ENCODE measurements at regions not wholly inside any gene's neighbourhood (a gene's known extent, or its start where the extent isn't known, plus 50 kb on each side); places are given as distances from the start of the nearest gene placed in this dataset.

DNA sequence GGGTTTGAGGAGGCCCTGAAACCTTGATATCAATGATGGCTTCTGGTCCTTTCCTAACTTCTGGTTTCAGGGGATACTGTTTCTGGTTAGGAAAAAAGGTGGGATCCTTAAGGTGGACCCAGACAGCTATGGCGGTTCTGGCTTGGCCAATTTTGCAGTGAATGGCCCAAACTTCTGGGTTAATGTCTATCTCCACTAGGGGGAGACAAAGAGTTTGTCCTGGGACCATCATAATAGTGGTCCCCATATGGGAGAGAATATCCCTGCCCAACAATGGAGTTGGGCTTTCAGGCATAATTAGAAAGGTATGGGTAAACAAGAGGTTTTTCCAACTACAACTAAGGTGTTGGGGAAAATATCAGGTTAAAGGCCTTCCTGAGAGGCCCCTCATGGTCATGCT is 273.5 kb downstream of the CALCRL start:
- no peaks in the 10 kb centered on the region for H3K9me1 ChIP-seq (ENCODE audit: insufficient read depth, low read length)
- H3K4me3 ChIP-seq (ENCODE audit: insufficient read depth, low read depth, low read length) = no peak overlapping the region
- no peak overlapping the region for H2AK5ac ChIP-seq (ENCODE audit: low read depth, low read length)
- dilution Hi-C loops (cut with HindIII; ENCODE audit: low sequenced_read_pairs, unreplicated experiment) (no loop called here), in situ Hi-C loops (cut with MboI; ENCODE audit: low sequenced_read_pairs) (no loop called here), intact Hi-C loops (cut with micrococcal nuclease) (no loop called here)
- whole genome bisulfite sequencing, 2 experiments (ENCODE audit: extremely low coverage in 2 of 2, insufficient read length in 1 of 2) = no CpG with 5 or more reads among the region's 1 CpG
- H3K23ac ChIP-seq (ENCODE audit: low read depth, low read length) = no peak overlapping the region
- CTCF ChIA-PET = interaction anchor here (0.5 kb wide), 1 partner anchor 312 kb away, joined by 9 read pairs; no protein-coding TSS in a partner anchor
- DNase-seq (no peak), ATAC-seq (ENCODE audit: low read depth) (no peak)
- no TSS peak for BruUV-seq (replicated peaks)
- no peak overlapping the region for H3K4me2 ChIP-seq (ENCODE audit: low read depth, low read length)
- H3K14ac ChIP-seq (replicated peaks; ENCODE audit: low read depth, low read length) = no peak overlapping the region
- no peak overlapping the region for H3K18ac ChIP-seq (ENCODE audit: low read depth, low read length)
- H2AK9ac ChIP-seq (replicated peaks; ENCODE audit: low read depth, low read length, poor library complexity) = no peak overlapping the region
- no peak overlapping the region for H3K4ac ChIP-seq (ENCODE audit: low read depth, low read length)
- no peak overlapping the region for H2BK20ac ChIP-seq (ENCODE audit: low read depth, low read length)
- no peak overlapping the region for H3K56ac ChIP-seq (ENCODE audit: extremely low read depth, insufficient read depth, low read length)
- H2BK120ac ChIP-seq (ENCODE audit: low read depth, low read length) = no peak overlapping the region
- H3K27me3 ChIP-seq (ENCODE audit: control insufficient read depth, insufficient read depth, low read length) = no peaks in the 10 kb centered on the region
- H4K5ac ChIP-seq (ENCODE audit: low read depth, low read length) = no peak overlapping the region
- no peak overlapping the region for H2BK5ac ChIP-seq (ENCODE audit: low read depth, low read length, poor library complexity, severe bottlenecking)
- no peak overlapping the region for H2AFZ ChIP-seq (replicated peaks; ENCODE audit: low read length, poor library complexity)
- no peaks in the 10 kb centered on the region for H3K9me3 ChIP-seq (ENCODE audit: control insufficient read depth, insufficient read depth, low read length)
- H3K79me1 ChIP-seq (ENCODE audit: low read depth in 1 of 2, low read length in 2 of 2) = no peaks in the 10 kb centered on the region
- POLR2A ChIA-PET (ENCODE audit: unreplicated experiment) = no interaction called here
- no peaks in the 10 kb centered on the region for H3K4me1 ChIP-seq (ENCODE audit: control insufficient read depth, insufficient read depth, low read length)
- no peak overlapping the region for H3K27ac ChIP-seq (ENCODE audit: insufficient read depth, low read length)
- H2BK15ac ChIP-seq (ENCODE audit: low read depth, low read length) = no peak overlapping the region
- no peaks in the 10 kb centered on the region for H3K36me3 ChIP-seq (ENCODE audit: control insufficient read depth, insufficient read depth, low read length)
- H3K9ac ChIP-seq (ENCODE audit: low read depth, low read length) = no peak overlapping the region
- H4K91ac ChIP-seq (ENCODE audit: insufficient read depth, low read depth, low read length) = no peak overlapping the region
- no peak for TF ChIP-seq CEBPB (IDR thresholded peaks at IDR 0.05; ENCODE audit: low read depth, low read length)
- TF ChIP-seq MXI1 (IDR thresholded peaks at IDR 0.05; ENCODE audit: borderline replicate concordance, low read depth, low read length) = no peak
- no peak for TF ChIP-seq RCOR1 (IDR thresholded peaks at IDR 0.05; ENCODE audit: insufficient replicate concordance, low read length)
- TF ChIP-seq POLR2A (IDR thresholded peaks at IDR 0.05; ENCODE audit: low read depth, low read length) = no peak
- no peak for TF ChIP-seq RAD21 (IDR thresholded peaks at IDR 0.05; ENCODE audit: low read length)
- TF ChIP-seq RFX5 (IDR thresholded peaks at IDR 0.05; ENCODE audit: low read depth, low read length) = no peak
- TF ChIP-seq, protein P1, sequence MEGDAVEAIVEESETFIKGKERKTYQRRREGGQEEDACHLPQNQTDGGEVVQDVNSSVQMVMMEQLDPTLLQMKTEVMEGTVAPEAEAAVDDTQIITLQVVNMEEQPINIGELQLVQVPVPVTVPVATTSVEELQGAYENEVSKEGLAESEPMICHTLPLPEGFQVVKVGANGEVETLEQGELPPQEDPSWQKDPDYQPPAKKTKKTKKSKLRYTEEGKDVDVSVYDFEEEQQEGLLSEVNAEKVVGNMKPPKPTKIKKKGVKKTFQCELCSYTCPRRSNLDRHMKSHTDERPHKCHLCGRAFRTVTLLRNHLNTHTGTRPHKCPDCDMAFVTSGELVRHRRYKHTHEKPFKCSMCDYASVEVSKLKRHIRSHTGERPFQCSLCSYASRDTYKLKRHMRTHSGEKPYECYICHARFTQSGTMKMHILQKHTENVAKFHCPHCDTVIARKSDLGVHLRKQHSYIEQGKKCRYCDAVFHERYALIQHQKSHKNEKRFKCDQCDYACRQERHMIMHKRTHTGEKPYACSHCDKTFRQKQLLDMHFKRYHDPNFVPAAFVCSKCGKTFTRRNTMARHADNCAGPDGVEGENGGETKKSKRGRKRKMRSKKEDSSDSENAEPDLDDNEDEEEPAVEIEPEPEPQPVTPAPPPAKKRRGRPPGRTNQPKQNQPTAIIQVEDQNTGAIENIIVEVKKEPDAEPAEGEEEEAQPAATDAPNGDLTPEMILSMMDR (conservative IDR thresholded peaks at IDR 0.05; ENCODE audit: low read depth, low read length) = peak; percentile 25; the same call in 1 of the 2 replicates
- no peak overlapping the region for H4K8ac ChIP-seq (ENCODE audit: low read depth in 2 of 2, low read length in 2 of 2)
- H4K20me1 ChIP-seq (ENCODE audit: insufficient read depth, low read length) = no peaks in the 10 kb centered on the region
